HG03066 (cell line): ENCODE measurements at regions not wholly inside any gene's neighbourhood (a gene's known extent, or its start where the extent isn't known, plus 50 kb on each side); places are given as distances from the start of the nearest gene placed in this dataset.

Experiments
- ATAC-seq: cut with Tn5 transposase; IDR thresholded peaks from one replicate; pipeline ENCODE4 v1.9.1; 2021; ENCODE audit warnings: low read depth; ENCODE audit not compliant: unreplicated experiment

GRCh38 chr14:42138406-42138805 is 531.7 kb downstream of the LRFN5 start:
- no peak for ATAC-seq

GRCh38 chr14:42130815-42131214 is 524.1 kb downstream of the LRFN5 start:
- ATAC-seq = no peak

- ATAC-seq = no peak
Measured at GRCh38 chr14:42123526-42123925, 516.9 kb downstream of the LRFN5 start.

- no peak for ATAC-seq
Measured at GRCh38 chr14:42113358-42114069, 506.8 kb downstream of the LRFN5 start.

GRCh38 chr14:42112108-42112507 is 505.4 kb downstream of the LRFN5 start:
- ATAC-seq = no peak

GRCh38 chr14:42111355-42111754 is 504.7 kb downstream of the LRFN5 start:
- no peak for ATAC-seq

GRCh38 chr14:42110167-42110566 is 503.5 kb downstream of the LRFN5 start:
- ATAC-seq = peak; percentile 52

- no peak for ATAC-seq
Measured at GRCh38 chr14:42095155-42095554, 488.5 kb downstream of the LRFN5 start.

- ATAC-seq = no peak
Measured at GRCh38 chr14:42090122-42090521, 483.4 kb downstream of the LRFN5 start.

- ATAC-seq = no peak
Measured at GRCh38 chr14:42079911-42080310, 473.2 kb downstream of the LRFN5 start.

GRCh38 chr14:42078345-42078744 is 471.7 kb downstream of the LRFN5 start:
- no peak for ATAC-seq

- ATAC-seq = no peak
Measured at GRCh38 chr14:42070031-42070430, 463.4 kb downstream of the LRFN5 start.

GRCh38 chr14:42057111-42057510 is 450.4 kb downstream of the LRFN5 start:
- ATAC-seq = no peak

- no peak for ATAC-seq
Measured at GRCh38 chr14:42047421-42048055, 440.9 kb downstream of the LRFN5 start.

GRCh38 chr14:42045383-42045782 is 438.7 kb downstream of the LRFN5 start:
- no peak for ATAC-seq

- ATAC-seq = no peak
Measured at GRCh38 chr14:42028607-42029006, 421.9 kb downstream of the LRFN5 start.

- no peak for ATAC-seq
Measured at GRCh38 chr14:42027271-42027670, 420.6 kb downstream of the LRFN5 start.

GRCh38 chr14:42023452-42023851 is 416.8 kb downstream of the LRFN5 start:
- ATAC-seq = no peak

- no peak for ATAC-seq
Measured at GRCh38 chr14:42014301-42014700, 407.6 kb downstream of the LRFN5 start.

- ATAC-seq = no peak
Measured at GRCh38 chr14:42013559-42013958, 406.9 kb downstream of the LRFN5 start.

GRCh38 chr14:42013153-42013552 is 406.5 kb downstream of the LRFN5 start:
- no peak for ATAC-seq

- no peak for ATAC-seq
Measured at GRCh38 chr14:42011221-42011620, 404.5 kb downstream of the LRFN5 start.
